ENCODE measurements at regions not wholly inside any gene's neighbourhood (a gene's known extent, or its start where the extent isn't known, plus 50 kb on each side); places are given as distances from the start of the nearest gene placed in this dataset.

- no peak for TF ChIP-seq CTCF (IDR thresholded peaks at IDR 0.05)
- no peak for TF ChIP-seq ZFX (IDR thresholded peaks at IDR 0.05; ENCODE audit: borderline replicate concordance)
These were observed 156.6 kb downstream of the PIK3R1 start for GRCh38 chr5:68372161-68372560.
